ENCODE measurements at regions not wholly inside any gene's neighbourhood (a gene's known extent, or its start where the extent isn't known, plus 50 kb on each side); places are given as distances from the start of the nearest gene placed in this dataset.

DNA sequence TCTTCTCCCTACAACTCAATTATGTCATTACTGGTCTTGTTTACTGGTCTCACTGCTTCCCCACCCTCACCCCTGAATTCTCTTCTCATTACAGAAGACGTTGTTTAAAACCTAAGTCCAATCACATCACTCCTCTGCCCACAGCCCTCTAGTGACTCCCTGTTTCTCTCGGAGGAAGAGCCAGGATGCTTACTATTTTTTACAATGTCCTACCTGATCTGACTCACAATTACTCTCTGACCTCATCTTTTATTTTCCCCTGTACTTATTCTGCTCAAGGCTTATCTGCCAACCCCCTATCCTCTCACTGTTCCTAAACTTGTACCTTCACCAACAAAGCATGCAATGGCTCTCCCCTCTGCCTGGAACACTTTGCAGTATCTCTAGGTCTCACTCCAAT lies 400.4 kb upstream of the PTCHD4 start:
- in situ Hi-C loops (cut with MboI) (no loop called here), intact Hi-C loops (cut with micrococcal nuclease; ENCODE audit: unreplicated experiment) (no loop called here)
- Histone ChIP-seq H3K27ac (ENCODE audit: control insufficient read depth, insufficient read depth) (no peak overlapping the region), H3K9me3 (replicated peaks; ENCODE audit: control insufficient read depth, insufficient read depth, low read length) (no peaks in the 10 kb centered on the region), H3K27me3 (replicated peaks in 1 of 2; ENCODE audit: control insufficient read depth in 2 of 2, insufficient read depth in 2 of 2, low read length in 1 of 2) (no peaks in the 10 kb centered on the region), H3K4me2 (ENCODE audit: control insufficient read depth, insufficient read depth) (no peak overlapping the region), H2AFZ (ENCODE audit: control insufficient read depth, low read depth, low read length) (no peak overlapping the region), H3K4me1 (ENCODE audit: control insufficient read depth, insufficient read depth, low read length) (no peaks in the 10 kb centered on the region), H3K36me3 (ENCODE audit: control insufficient read depth in 2 of 2, insufficient read depth in 2 of 2, low read length in 1 of 2) (no peaks in the 10 kb centered on the region), H3K9ac (ENCODE audit: control insufficient read depth, insufficient read depth, low read length) (no peak overlapping the region), H4K20me1 (ENCODE audit: control insufficient read depth, insufficient read depth) (no peaks in the 10 kb centered on the region), H3K4me3 (no peak overlapping the region), H3K79me2 (ENCODE audit: control insufficient read depth, insufficient read depth, low read length) (no peaks in the 10 kb centered on the region)
- no TSS peak for BruUV-seq (replicated peaks)
- SMC1A ChIA-PET (ENCODE audit: uncharacterized antibody, unreplicated experiment): no interaction called here
- no peak for ATAC-seq
- POLR2A ChIA-PET: no interaction called here
- 38% methylated on average over 2 of the region's 2 CpGs for WGBS (ENCODE audit: insufficient coverage, insufficient replicate concordance, low lambda C conversion rate, missing lambda C conversion rate)
- no peak for FAIRE-seq
- CTCF ChIA-PET: no interaction called here
- RAD21 ChIA-PET (ENCODE audit: unreplicated experiment): no interaction called here
- DNase-seq (ENCODE audit: low read depth, low spot score): no peak
- TF ChIP-seq, protein P1, sequence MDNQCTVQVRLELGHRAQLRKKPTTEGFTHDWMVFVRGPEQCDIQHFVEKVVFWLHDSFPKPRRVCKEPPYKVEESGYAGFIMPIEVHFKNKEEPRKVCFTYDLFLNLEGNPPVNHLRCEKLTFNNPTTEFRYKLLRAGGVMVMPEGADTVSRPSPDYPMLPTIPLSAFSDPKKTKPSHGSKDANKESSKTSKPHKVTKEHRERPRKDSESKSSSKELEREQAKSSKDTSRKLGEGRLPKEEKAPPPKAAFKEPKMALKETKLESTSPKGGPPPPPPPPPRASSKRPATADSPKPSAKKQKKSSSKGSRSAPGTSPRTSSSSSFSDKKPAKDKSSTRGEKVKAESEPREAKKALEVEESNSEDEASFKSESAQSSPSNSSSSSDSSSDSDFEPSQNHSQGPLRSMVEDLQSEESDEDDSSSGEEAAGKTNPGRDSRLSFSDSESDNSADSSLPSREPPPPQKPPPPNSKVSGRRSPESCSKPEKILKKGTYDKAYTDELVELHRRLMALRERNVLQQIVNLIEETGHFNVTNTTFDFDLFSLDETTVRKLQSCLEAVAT (IDR thresholded peaks at IDR 0.05): no peak
- TF ChIP-seq DPF2 (IDR thresholded peaks at IDR 0.05) (no peak), KAT2A (conservative IDR thresholded peaks at IDR 0.05; ENCODE audit: control insufficient read depth, low read depth, low read length) (no peak), TAF1 (IDR thresholded peaks at IDR 0.05; ENCODE audit: borderline replicate concordance, low read depth, low read length) (no peak), KDM1A (IDR thresholded peaks at IDR 0.05; ENCODE audit: borderline replicate concordance) (no peak), POLR2AphosphoS2 (IDR thresholded peaks at IDR 0.05; ENCODE audit: low read depth, low read length) (no peak), MYC (IDR thresholded peaks at IDR 0.05; ENCODE audit: insufficient read depth, insufficient read length, insufficient replicate concordance, low read length, severe bottlenecking) (no peak), HDAC6 (IDR thresholded peaks at IDR 0.05; ENCODE audit: unreplicated experiment) (no peak), BRCA1 (IDR thresholded peaks at IDR 0.05; ENCODE audit: low read depth, low read length) (no peak), TCF12 (IDR thresholded peaks at IDR 0.05; ENCODE audit: low read depth, low read length) (no peak), MYB (IDR thresholded peaks at IDR 0.05; ENCODE audit: borderline replicate concordance, low read depth, low read length) (no peak)
- TF ChIP-seq, protein P2, sequence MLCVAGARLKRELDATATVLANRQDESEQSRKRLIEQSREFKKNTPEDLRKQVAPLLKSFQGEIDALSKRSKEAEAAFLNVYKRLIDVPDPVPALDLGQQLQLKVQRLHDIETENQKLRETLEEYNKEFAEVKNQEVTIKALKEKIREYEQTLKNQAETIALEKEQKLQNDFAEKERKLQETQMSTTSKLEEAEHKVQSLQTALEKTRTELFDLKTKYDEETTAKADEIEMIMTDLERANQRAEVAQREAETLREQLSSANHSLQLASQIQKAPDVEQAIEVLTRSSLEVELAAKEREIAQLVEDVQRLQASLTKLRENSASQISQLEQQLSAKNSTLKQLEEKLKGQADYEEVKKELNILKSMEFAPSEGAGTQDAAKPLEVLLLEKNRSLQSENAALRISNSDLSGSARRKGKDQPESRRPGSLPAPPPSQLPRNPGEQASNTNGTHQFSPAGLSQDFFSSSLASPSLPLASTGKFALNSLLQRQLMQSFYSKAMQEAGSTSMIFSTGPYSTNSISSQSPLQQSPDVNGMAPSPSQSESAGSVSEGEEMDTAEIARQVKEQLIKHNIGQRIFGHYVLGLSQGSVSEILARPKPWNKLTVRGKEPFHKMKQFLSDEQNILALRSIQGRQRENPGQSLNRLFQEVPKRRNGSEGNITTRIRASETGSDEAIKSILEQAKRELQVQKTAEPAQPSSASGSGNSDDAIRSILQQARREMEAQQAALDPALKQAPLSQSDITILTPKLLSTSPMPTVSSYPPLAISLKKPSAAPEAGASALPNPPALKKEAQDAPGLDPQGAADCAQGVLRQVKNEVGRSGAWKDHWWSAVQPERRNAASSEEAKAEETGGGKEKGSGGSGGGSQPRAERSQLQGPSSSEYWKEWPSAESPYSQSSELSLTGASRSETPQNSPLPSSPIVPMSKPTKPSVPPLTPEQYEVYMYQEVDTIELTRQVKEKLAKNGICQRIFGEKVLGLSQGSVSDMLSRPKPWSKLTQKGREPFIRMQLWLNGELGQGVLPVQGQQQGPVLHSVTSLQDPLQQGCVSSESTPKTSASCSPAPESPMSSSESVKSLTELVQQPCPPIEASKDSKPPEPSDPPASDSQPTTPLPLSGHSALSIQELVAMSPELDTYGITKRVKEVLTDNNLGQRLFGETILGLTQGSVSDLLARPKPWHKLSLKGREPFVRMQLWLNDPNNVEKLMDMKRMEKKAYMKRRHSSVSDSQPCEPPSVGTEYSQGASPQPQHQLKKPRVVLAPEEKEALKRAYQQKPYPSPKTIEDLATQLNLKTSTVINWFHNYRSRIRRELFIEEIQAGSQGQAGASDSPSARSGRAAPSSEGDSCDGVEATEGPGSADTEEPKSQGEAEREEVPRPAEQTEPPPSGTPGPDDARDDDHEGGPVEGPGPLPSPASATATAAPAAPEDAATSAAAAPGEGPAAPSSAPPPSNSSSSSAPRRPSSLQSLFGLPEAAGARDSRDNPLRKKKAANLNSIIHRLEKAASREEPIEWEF (IDR thresholded peaks at IDR 0.05; ENCODE audit: insufficient replicate concordance, low read depth, low read length): no peak
- TF ChIP-seq, protein P3, sequence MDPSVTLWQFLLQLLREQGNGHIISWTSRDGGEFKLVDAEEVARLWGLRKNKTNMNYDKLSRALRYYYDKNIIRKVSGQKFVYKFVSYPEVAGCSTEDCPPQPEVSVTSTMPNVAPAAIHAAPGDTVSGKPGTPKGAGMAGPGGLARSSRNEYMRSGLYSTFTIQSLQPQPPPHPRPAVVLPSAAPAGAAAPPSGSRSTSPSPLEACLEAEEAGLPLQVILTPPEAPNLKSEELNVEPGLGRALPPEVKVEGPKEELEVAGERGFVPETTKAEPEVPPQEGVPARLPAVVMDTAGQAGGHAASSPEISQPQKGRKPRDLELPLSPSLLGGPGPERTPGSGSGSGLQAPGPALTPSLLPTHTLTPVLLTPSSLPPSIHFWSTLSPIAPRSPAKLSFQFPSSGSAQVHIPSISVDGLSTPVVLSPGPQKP (IDR thresholded peaks at IDR 0.05; ENCODE audit: low read depth, low read length): no peak
- TF ChIP-seq, protein P4, sequence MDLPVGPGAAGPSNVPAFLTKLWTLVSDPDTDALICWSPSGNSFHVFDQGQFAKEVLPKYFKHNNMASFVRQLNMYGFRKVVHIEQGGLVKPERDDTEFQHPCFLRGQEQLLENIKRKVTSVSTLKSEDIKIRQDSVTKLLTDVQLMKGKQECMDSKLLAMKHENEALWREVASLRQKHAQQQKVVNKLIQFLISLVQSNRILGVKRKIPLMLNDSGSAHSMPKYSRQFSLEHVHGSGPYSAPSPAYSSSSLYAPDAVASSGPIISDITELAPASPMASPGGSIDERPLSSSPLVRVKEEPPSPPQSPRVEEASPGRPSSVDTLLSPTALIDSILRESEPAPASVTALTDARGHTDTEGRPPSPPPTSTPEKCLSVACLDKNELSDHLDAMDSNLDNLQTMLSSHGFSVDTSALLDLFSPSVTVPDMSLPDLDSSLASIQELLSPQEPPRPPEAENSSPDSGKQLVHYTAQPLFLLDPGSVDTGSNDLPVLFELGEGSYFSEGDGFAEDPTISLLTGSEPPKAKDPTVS (IDR thresholded peaks at IDR 0.05; ENCODE audit: low read depth, low read length): no peak
- TF ChIP-seq, protein P5, sequence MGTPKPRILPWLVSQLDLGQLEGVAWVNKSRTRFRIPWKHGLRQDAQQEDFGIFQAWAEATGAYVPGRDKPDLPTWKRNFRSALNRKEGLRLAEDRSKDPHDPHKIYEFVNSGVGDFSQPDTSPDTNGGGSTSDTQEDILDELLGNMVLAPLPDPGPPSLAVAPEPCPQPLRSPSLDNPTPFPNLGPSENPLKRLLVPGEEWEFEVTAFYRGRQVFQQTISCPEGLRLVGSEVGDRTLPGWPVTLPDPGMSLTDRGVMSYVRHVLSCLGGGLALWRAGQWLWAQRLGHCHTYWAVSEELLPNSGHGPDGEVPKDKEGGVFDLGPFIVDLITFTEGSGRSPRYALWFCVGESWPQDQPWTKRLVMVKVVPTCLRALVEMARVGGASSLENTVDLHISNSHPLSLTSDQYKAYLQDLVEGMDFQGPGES (IDR thresholded peaks at IDR 0.05): no peak

All from GM12878 (cell line).